PFSK-1 (cell line): ENCODE measurements at regions not wholly inside any gene's neighbourhood (a gene's known extent, or its start where the extent isn't known, plus 50 kb on each side); places are given as distances from the start of the nearest gene placed in this dataset.

Experiments used
- POLR2AphosphoS5 ChIP-seq: IDR thresholded peaks from 2 replicates; pipeline ENCODE4 v1.6.1; 2012; ENCODE audit warnings: low read depth, mild to moderate bottlenecking, control low read depth, low read length, moderate library complexity
- REST ChIP-seq, 2 experiments: IDR thresholded peaks; 2 replicates each; pipeline versions ENCODE4 v1.6.1 to v1.8.0; 2011 to 2012; ENCODE audit warnings: low read depth in 2 of 2, low read length in 2 of 2, control low read depth in 1 of 2, inconsistent platforms in 1 of 2, mild to moderate bottlenecking in 1 of 2, moderate library complexity in 1 of 2; ENCODE audit not compliant: insufficient read depth in 1 of 2
- SIN3A ChIP-seq: IDR thresholded peaks from 2 replicates; pipeline ENCODE4 v1.6.1; 2012; ENCODE audit warnings: mild to moderate bottlenecking, low read length, moderate library complexity, borderline replicate concordance; ENCODE audit not compliant: insufficient read depth
- TAF1 ChIP-seq: IDR thresholded peaks from 2 replicates; pipeline ENCODE4 v1.6.1; 2012; ENCODE audit warnings: low read length, control low read depth, borderline replicate concordance; ENCODE audit not compliant: insufficient read depth

- no peak for TF ChIP-seq REST (IDR thresholded peaks at IDR 0.05; ENCODE audit: insufficient read depth in 1 of 2, low read depth in 2 of 2, low read length in 2 of 2)
- TF ChIP-seq POLR2AphosphoS5: no peak
- no peak for TF ChIP-seq TAF1
- TF ChIP-seq SIN3A: no peak
Measured at GRCh38 chr1:239128541-239128940, 257.8 kb upstream of the CHRM3 start.
